K562 (cell line): ENCODE measurements at regions not wholly inside any gene's neighbourhood (a gene's known extent, or its start where the extent isn't known, plus 50 kb on each side); places are given as distances from the start of the nearest gene placed in this dataset.

Source experiments
- ATAC-seq: fragments of 200-7000 bp; cut with Tn5 transposase; 3 replicates; pipeline ENCODE4 v1.9.1; 2020; ENCODE audit warnings: moderate library complexity
- BruUV-seq: library from RNA; stranded (reverse); fragments of 400-500 nt; replicated peaks from 2 replicates; lab custom pipeline; 2021; lab: Mats Ljungman, UMichigan
- CTCF ChIA-PET: fragments of 300-600 bp; formaldehyde crosslinking; extraction: SDS; loops from one replicate; lab custom pipeline; 2021; ENCODE audit warnings: low intra/inter-chr PET ratio; lab: Yijun Ruan, JAX
- POLR2A ChIA-PET: fragments of 300-600, 350-650 bp; sonication (Branson Sonifier 250); formaldehyde crosslinking; extraction: SDS; loops from one replicate; lab custom pipeline; 2021; ENCODE audit warnings: antibody characterized with exemption, inconsistent platforms; lab: Yijun Ruan, JAX
- DNase-seq, 4 experiments: peaks; one replicate each; pipeline versions ENCODE4 v3.0.0 to v3.0.0-alpha.2; 2011 to 2018; ENCODE audit warnings: low spot score in 3 of 4, mixed read lengths in 3 of 4; ENCODE audit errors: extremely low read depth in 1 of 4
- FAIRE-seq: peaks from 2 replicates; lab custom pipeline; 2011; peaks lifted over from hg19 to GRCh38; lab: Jason Lieb, UNC
- H2AFZ ChIP-seq: 2 replicates; pipeline ENCODE4 v1.6.0; 2011; ENCODE audit warnings: low read depth, low read length, control low read depth, inconsistent platforms
- H3K27ac ChIP-seq: fragments of 200-600 bp; 3 replicates; pipeline ENCODE4 v1.8.0; 2011; ENCODE audit warnings: low read depth, mild to moderate bottlenecking, control low read depth, inconsistent platforms, low read length, moderate library complexity, mixed read lengths; ENCODE audit errors: extremely low read depth
- H3K27me3 ChIP-seq, 2 experiments: fragments of 300-600 bp in 1 of 2; 2 replicates in 1 of 2; 3 replicates in 1 of 2; pipeline versions ENCODE4 v1.6.0 to v1.8.0; 2011; ENCODE audit warnings: inconsistent platforms in 2 of 2, low read length in 2 of 2, mild to moderate bottlenecking in 1 of 2, mixed read lengths in 1 of 2, moderate library complexity in 1 of 2; ENCODE audit not compliant: control insufficient read depth in 2 of 2, insufficient read depth in 2 of 2
- H3K36me3 ChIP-seq: fragments of 300-600 bp; 3 replicates; pipeline ENCODE4 v1.8.0; 2011; ENCODE audit warnings: mild to moderate bottlenecking, low read length, inconsistent platforms; ENCODE audit not compliant: control insufficient read depth, insufficient read depth
- H3K4me1 ChIP-seq, 2 experiments: fragments of 200-600 bp in 1 of 2; replicated peaks in 1 of 2; 2 replicates in 1 of 2; 3 replicates in 1 of 2; pipeline versions ENCODE4 v1.5.1 to v1.8.0; 2011; ENCODE audit warnings: inconsistent platforms in 2 of 2, low read length in 2 of 2, mild to moderate bottlenecking in 1 of 2, mixed read lengths in 1 of 2, moderate library complexity in 1 of 2; ENCODE audit not compliant: control insufficient read depth in 2 of 2, insufficient read depth in 2 of 2
- H3K4me2 ChIP-seq: 2 replicates; pipeline ENCODE4 v1.6.1; 2011; ENCODE audit warnings: low read length, control low read depth, inconsistent platforms, mixed read lengths; ENCODE audit not compliant: insufficient read depth
- H3K4me3 ChIP-seq: fragments of 200-600 bp; sonication (generic), shearing (Covaris generic); 2 replicates; pipeline ENCODE4 v1.5.1; 2016; ENCODE audit warnings: control low read depth, inconsistent platforms
- H3K79me2 ChIP-seq: fragments of 200-600 bp; 3 replicates; pipeline ENCODE4 v1.8.0; 2011; ENCODE audit warnings: low read length, inconsistent platforms; ENCODE audit not compliant: control insufficient read depth, insufficient read depth
- H3K9ac ChIP-seq, 2 experiments: 2 replicates each; pipeline versions ENCODE4 v1.6.0 to v1.6.1; 2011; ENCODE audit warnings: low read depth in 2 of 2, low read length in 2 of 2, control low read depth in 1 of 2, inconsistent platforms in 1 of 2, mild to moderate bottlenecking in 1 of 2, mixed read lengths in 1 of 2; ENCODE audit not compliant: insufficient read depth in 1 of 2
- H3K9me1 ChIP-seq: one replicate; pipeline ENCODE4 v1.6.0; 2011; ENCODE audit warnings: inconsistent platforms, mild to moderate bottlenecking, low read length, moderate library complexity; ENCODE audit not compliant: control insufficient read depth, insufficient read depth
- H3K9me3 ChIP-seq: replicated peaks from 2 replicates; pipeline ENCODE4 v1.5.1; 2011; ENCODE audit warnings: low read depth, low read length, inconsistent platforms; ENCODE audit not compliant: control insufficient read depth, insufficient read depth
- H4K20me1 ChIP-seq: replicated peaks from 2 replicates; pipeline ENCODE4 v1.6.1; 2011; ENCODE audit warnings: low read length, inconsistent platforms, mixed read lengths; ENCODE audit not compliant: control insufficient read depth, insufficient read depth
- BRD9 ChIP-seq: fragments of 450-650 bp; IDR thresholded peaks from 2 replicates; pipeline ENCODE4 v1.6.1; 2018; ENCODE audit warnings: low read depth; ENCODE audit not compliant: partially characterized antibody
- FUS ChIP-seq: fragments of 200-400 bp; formaldehyde crosslinking; optimal IDR thresholded peaks from 2 replicates; pipeline ENCODE3; 2017; ENCODE audit warnings: low read depth, low read length
- L3MBTL2 ChIP-seq: fragments of 450-650 bp; IDR thresholded peaks from 2 replicates; pipeline ENCODE4 v1.6.1; 2016; ENCODE audit warnings: mild to moderate bottlenecking, moderate library complexity
- POLR2AphosphoS5 ChIP-seq: IDR thresholded peaks from 2 replicates; pipeline ENCODE4 v1.6.1; 2011; ENCODE audit warnings: mild to moderate bottlenecking, low read depth, low read length, moderate library complexity; ENCODE audit not compliant: control insufficient read depth, insufficient read depth
- POLR2B ChIP-seq: fragments of 450-650 bp; IDR thresholded peaks from 2 replicates; pipeline ENCODE4 v1.6.1; 2018; ENCODE audit warnings: low read depth; ENCODE audit not compliant: partially characterized antibody
- POLR3G ChIP-seq: IDR thresholded peaks from 2 replicates; pipeline ENCODE4 v1.6.1; 2011; ENCODE audit not compliant: insufficient read length, insufficient replicate concordance; ENCODE audit errors: extremely low read depth
- SP1 ChIP-seq: sonication (generic); formaldehyde crosslinking; IDR thresholded peaks from 2 replicates; pipeline ENCODE4 v1.8.1; 2022; ENCODE audit warnings: mild to moderate bottlenecking, missing genetic modification reagents
- TCF7 ChIP-seq: sonication (generic); IDR thresholded peaks from 2 replicates; pipeline ENCODE4 v1.6.1; 2016; ENCODE audit warnings: antibody characterized with exemption, borderline replicate concordance
- ZNF197 ChIP-seq: fragments of 200-800 bp; sonication (Bioruptor generic); IDR thresholded peaks from 2 replicates; pipeline ENCODE4 v1.6.1; 2016; ENCODE audit warnings: low read depth, missing genetic modification characterization, missing compliant biosample characterization
- ZNF311 ChIP-seq: fragments of 250-450 bp; sonication (Bioruptor Pico); IDR thresholded peaks from 2 replicates; pipeline ENCODE4 v1.4.0; 2020; ENCODE audit warnings: mild to moderate bottlenecking, moderate library complexity
- WGBS: fragments of 100-300 bp; shearing (Covaris generic); methylation state at CpG from one replicate; pipeline ENCODE4 v1.1.6; 2016; ENCODE audit warnings: low coverage, mixed read lengths; ENCODE audit not compliant: insufficient coverage; ENCODE audit errors: missing lambda C conversion rate; 5-methylcytosine and 5-hydroxymethylcytosine counted together
- in situ Hi-C: fragments of 300-500 bp; cut with MboI; formaldehyde crosslinking; loops from 4 replicates; pipeline ENCODE4 v1.15.0; 2018; ENCODE audit warnings: inconsistent platforms, mixed read lengths
- intact Hi-C: fragments of 100-400 bp; cut with micrococcal nuclease; formaldehyde crosslinking; loops from 2 replicates; pipeline ENCODE4 v1.14.2; 2022
- TF ChIP-seq, protein P1 (sequence below): fragments of 450-650 bp; formaldehyde crosslinking; IDR thresholded peaks from 2 replicates; pipeline ENCODE4 v1.4.0; 2020; ENCODE audit warnings: mild to moderate bottlenecking, mixed read lengths
- TF ChIP-seq, protein P2 (sequence below): sonication (generic); formaldehyde crosslinking; IDR thresholded peaks from 2 replicates; pipeline ENCODE4 v1.8.1; 2022; ENCODE audit warnings: missing genetic modification reagents

DNA sequence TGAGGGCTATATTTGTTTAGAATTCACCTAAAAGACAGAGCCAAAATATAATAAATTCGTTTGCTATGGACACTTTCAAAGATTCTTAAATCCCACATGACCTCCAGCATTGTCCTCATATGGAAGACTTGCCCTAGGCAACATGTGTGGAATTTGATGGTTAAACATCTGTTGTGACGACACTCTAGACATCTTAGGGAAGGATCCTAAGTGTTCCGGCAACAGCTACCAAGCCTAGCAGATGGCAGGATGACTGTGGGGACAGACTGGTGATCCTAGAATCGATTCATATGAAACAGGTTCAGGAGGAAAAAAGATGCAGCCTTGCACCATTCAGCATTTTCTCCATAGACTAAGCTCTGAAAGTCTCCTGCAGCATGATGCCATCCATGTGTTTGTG is 77.6 kb upstream of the BACH2 start:
- DNase-seq (no peak), FAIRE-seq (no peak), ATAC-seq (no peak)
- no TSS peak for BruUV-seq
- Histone ChIP-seq H3K9me3 (no peaks in the 10 kb centered on the region), H3K9ac (no peak overlapping the region), H3K4me1 (peaks cover 6 to 17% of the 10 kb centered on the region in 2 experiments; a peak in 4 of 5 replicates), H3K4me3 (no peak overlapping the region), H3K27ac (no peak overlapping the region), H3K79me2 (no peaks in the 10 kb centered on the region), H3K36me3 (no peaks in the 10 kb centered on the region), H4K20me1 (no peaks in the 10 kb centered on the region), H2AFZ (peak overlapping the region; percentile 26), H3K27me3 (no peaks in the 10 kb centered on the region), H3K9me1 (no peaks in the 10 kb centered on the region), H3K4me2 (no peak overlapping the region)
- TF ChIP-seq BRD9 (no peak), SP1 (CRISPR knock-in tag) (no peak)
- ChIA-PET CTCF (no interaction called here), POLR2A (interaction anchor here (0.6 to 2.0 kb wide), 2 partner anchors 14 to 53 kb away, joined by 3 to 10 read pairs; no protein-coding TSS in a partner anchor)
- 31% methylated on average over 4 of the region's 4 CpGs for WGBS
- intact Hi-C loops (no loop called here), in situ Hi-C loops (no loop called here)

GRCh38 chr6:90372885-90373284 is 76.2 kb upstream of the BACH2 start:
- no peak for DNase-seq
- Histone ChIP-seq H4K20me1 (no peaks in the 10 kb centered on the region), H3K27me3 (no peaks in the 10 kb centered on the region), H3K36me3 (no peaks in the 10 kb centered on the region), H3K9me3 (no peaks in the 10 kb centered on the region), H3K4me3 (no peak overlapping the region), H3K9ac (no peak overlapping the region), H2AFZ (no peak overlapping the region), H3K79me2 (no peaks in the 10 kb centered on the region), H3K4me2 (no peak overlapping the region), H3K27ac (no peak overlapping the region), H3K4me1 (peaks cover 7 to 23% of the 10 kb centered on the region in 2 experiments; a peak in 4 of 5 replicates), H3K9me1 (no peaks in the 10 kb centered on the region)
- intact Hi-C loops (no loop called here), in situ Hi-C loops (no loop called here)
- POLR2A ChIA-PET, result interaction anchor here (0.6 to 1.2 kb wide), 4 partner anchors 8 to 442 kb away, joined by 3 to 4 read pairs (median 3); no protein-coding TSS in a partner anchor
- ATAC-seq, result no peak
- WGBS, result 53% methylated on average over 2 of the region's 2 CpGs
- CTCF ChIA-PET, result interaction anchor here (0.6 kb wide), 1 partner anchor 154 kb away, joined by 3 read pairs; no protein-coding TSS in a partner anchor
- FAIRE-seq, result no peak
- no TSS peak for BruUV-seq
- TF ChIP-seq POLR2B (no peak), POLR3G (no peak), ZNF311 (no peak), TCF7 (no peak), ZNF197 (no peak), FUS (no peak), L3MBTL2 (no peak), POLR2AphosphoS5 (no peak)
- TF ChIP-seq, protein P1, sequence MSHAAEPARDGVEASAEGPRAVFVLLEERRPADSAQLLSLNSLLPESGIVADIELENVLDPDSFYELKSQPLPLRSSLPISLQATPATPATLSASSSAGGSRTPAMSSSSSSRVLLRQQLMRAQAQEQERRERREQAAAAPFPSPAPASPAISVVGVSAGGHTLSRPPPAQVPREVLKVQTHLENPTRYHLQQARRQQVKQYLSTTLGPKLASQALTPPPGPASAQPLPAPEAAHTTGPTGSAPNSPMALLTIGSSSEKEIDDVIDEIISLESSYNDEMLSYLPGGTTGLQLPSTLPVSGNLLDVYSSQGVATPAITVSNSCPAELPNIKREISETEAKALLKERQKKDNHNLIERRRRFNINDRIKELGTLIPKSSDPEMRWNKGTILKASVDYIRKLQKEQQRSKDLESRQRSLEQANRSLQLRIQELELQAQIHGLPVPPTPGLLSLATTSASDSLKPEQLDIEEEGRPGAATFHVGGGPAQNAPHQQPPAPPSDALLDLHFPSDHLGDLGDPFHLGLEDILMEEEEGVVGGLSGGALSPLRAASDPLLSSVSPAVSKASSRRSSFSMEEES (CRISPR knock-in tag), result no peak
- TF ChIP-seq, protein P2, sequence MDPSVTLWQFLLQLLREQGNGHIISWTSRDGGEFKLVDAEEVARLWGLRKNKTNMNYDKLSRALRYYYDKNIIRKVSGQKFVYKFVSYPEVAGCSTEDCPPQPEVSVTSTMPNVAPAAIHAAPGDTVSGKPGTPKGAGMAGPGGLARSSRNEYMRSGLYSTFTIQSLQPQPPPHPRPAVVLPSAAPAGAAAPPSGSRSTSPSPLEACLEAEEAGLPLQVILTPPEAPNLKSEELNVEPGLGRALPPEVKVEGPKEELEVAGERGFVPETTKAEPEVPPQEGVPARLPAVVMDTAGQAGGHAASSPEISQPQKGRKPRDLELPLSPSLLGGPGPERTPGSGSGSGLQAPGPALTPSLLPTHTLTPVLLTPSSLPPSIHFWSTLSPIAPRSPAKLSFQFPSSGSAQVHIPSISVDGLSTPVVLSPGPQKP (CRISPR knock-in tag), result no peak
